Upper lobe of left lung (tissue), 6 donors: ENCODE measurements at regions not wholly inside any gene's neighbourhood (a gene's known extent, or its start where the extent isn't known, plus 50 kb on each side); places are given as distances from the start of the nearest gene placed in this dataset.
A peak's percentile ranks its signal among the peaks of the same experiment; 100 is the strongest.

Source experiments
- ATAC-seq, 2 donors: fragments of 200-7000 bp; cut with Tn5 transposase; one replicate each; pipeline ENCODE4 v1.9.1; 2022; ENCODE audit warnings: mild to moderate bottlenecking in 2 of 2, moderate library complexity in 2 of 2; ENCODE audit not compliant: low FRiP score in 2 of 2
- DNase-seq, 2 donors: peaks; one replicate each; pipeline ENCODE4 v3.0.0-alpha.2; 2019 to 2020
- H3K27ac ChIP-seq, 4 donors: fragments of 200-600 bp; sonication (generic); one replicate each; pipeline ENCODE4 v1.5.1; 2016 to 2019
- H3K27me3 ChIP-seq, 4 donors: fragments of 200-600 bp; sonication (generic); one replicate each; pipeline ENCODE4 v1.5.1; 2017 to 2019
- H3K36me3 ChIP-seq, 4 donors: fragments of 200-600 bp; sonication (generic); one replicate each; pipeline ENCODE4 v1.5.1; 2016 to 2019
- H3K4me1 ChIP-seq, 4 donors: fragments of 200-600 bp; sonication (generic); one replicate each; pipeline ENCODE4 v1.5.1; 2018 to 2019
- H3K4me3 ChIP-seq, 4 donors: fragments of 200-600 bp; sonication (generic); one replicate each; pipeline ENCODE4 v1.5.1; 2017 to 2019; ENCODE audit warnings: mild to moderate bottlenecking in 2 of 4, moderate library complexity in 1 of 4
- H3K9me3 ChIP-seq, 4 donors: fragments of 200-600 bp; sonication (generic); one replicate each; pipeline ENCODE4 v1.5.1; 2018 to 2019
- EP300 ChIP-seq, 4 donors: sonication (generic); formaldehyde crosslinking; IDR thresholded peaks; one replicate each; pipeline ENCODE4 v1.5.1; 2017; ENCODE audit warnings: antibody characterized with exemption in 4 of 4, control low read depth in 2 of 4
- POLR2A ChIP-seq, 4 donors: fragments of 450-650 bp; IDR thresholded peaks; one replicate each; pipeline ENCODE4 v1.5.1; 2016 to 2017; ENCODE audit warnings: antibody characterized with exemption in 4 of 4, mild to moderate bottlenecking in 2 of 4
- POLR2AphosphoS5 ChIP-seq, 2 donors: sonication (generic); formaldehyde crosslinking; IDR thresholded peaks; one replicate each; pipeline ENCODE4 v1.5.1; 2017; ENCODE audit warnings: antibody characterized with exemption in 2 of 2
- WGBS, 2 donors: methylation state at CpG; one replicate each; pipeline ENCODE4 v1.1.5; 2017 to 2018; 5-methylcytosine and 5-hydroxymethylcytosine counted together
- TF ChIP-seq, protein P1 (sequence below), 6 experiments: fragments of 450-650 bp in 4 of 6; fragments of 200-600 bp in 2 of 6; sonication (generic) in 2 of 6; IDR thresholded peaks; one replicate each; pipeline ENCODE4 v1.5.1; 2016 to 2019; ENCODE audit warnings: antibody characterized with exemption in 6 of 6
- donor health status: DM: no; HTN: no; CAD: no; lungs with moderate emphysema.
- donor health status: DM: no; HTN: yes; CAD: no; lungs with severe emphysema.

DNA sequence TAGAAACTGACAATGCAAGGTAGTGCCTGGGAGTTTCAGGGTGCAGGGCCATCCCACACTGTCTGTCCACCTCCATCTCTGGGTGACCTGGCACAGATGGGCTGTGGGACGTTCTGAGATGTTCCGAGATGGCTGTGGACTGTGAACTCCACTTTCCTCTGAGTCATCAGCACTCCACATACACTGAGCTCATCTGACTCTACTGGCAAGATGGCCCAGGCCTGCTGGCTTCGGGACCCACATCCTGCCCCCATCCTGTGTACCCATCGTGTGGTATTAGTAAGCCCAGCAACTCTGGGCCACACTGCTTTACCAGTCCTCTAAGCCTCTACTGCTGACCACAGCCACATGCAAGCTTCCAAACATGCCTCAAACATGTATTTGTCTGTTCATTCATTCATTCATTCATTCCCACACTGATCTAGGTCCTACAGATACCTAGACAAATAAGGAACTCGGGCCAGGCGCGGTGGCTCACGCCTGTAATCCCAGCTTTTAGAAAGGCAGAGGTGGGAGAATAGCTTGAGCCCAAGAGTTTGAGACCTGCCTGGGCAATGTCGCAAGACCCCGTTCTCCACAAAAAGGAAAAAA is 124.8 kb upstream of the CXCR4 start:
- Histone ChIP-seq H3K36me3 (no peaks in the 10 kb centered on the region), H3K27me3 (no peaks in the 10 kb centered on the region), H3K4me3 (no peak overlapping the region), H3K4me1 (peaks cover 13 to 23% (median 15%) of the 10 kb centered on the region in 4 donors), H3K9me3 (no peaks in the 10 kb centered on the region), H3K27ac (peak overlapping the region in 1 of 4 donors; percentile 57)
- DNase-seq, result peak in 1 of 2 donors; percentile 64
- 71 to 92% methylated on average over 6 to 10 of the region's 10 CpGs for WGBS, 2 donors
- ATAC-seq, result peak in 1 of 2 donors; percentile 6
- TF ChIP-seq EP300 (IDR thresholded peaks at IDR 0.05) (no peak), POLR2AphosphoS5 (IDR thresholded peaks at IDR 0.05) (no peak), POLR2A (IDR thresholded peaks at IDR 0.05) (peak in 1 of 4 donors; percentile 19)
- TF ChIP-seq, protein P1, sequence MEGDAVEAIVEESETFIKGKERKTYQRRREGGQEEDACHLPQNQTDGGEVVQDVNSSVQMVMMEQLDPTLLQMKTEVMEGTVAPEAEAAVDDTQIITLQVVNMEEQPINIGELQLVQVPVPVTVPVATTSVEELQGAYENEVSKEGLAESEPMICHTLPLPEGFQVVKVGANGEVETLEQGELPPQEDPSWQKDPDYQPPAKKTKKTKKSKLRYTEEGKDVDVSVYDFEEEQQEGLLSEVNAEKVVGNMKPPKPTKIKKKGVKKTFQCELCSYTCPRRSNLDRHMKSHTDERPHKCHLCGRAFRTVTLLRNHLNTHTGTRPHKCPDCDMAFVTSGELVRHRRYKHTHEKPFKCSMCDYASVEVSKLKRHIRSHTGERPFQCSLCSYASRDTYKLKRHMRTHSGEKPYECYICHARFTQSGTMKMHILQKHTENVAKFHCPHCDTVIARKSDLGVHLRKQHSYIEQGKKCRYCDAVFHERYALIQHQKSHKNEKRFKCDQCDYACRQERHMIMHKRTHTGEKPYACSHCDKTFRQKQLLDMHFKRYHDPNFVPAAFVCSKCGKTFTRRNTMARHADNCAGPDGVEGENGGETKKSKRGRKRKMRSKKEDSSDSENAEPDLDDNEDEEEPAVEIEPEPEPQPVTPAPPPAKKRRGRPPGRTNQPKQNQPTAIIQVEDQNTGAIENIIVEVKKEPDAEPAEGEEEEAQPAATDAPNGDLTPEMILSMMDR (IDR thresholded peaks at IDR 0.05), result no peak

DNA sequence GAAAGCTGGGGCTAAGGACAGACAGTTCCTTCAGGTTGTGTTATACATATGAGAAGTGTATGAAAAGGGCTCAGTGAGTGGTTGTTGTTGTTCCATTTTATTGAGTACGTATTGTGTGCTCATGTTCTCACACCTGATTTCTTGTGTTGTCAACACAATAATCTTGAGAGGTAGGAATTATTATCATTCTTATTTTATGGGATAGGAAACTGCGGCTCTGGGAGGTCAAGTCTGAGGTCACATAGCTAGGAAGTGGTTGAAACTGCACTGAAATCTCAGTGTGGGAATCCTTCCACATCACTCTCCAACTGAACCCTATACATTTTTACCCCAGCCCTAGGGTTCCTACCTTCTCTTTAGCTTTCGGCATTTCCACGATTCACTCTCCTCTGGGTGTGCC is 124.2 kb upstream of the CXCR4 start:
- H3K9me3 ChIP-seq, result no peaks in the 10 kb centered on the region
- peaks cover 13 to 23% (median 15%) of the 10 kb centered on the region in 4 donors for H3K4me1 ChIP-seq
- TF ChIP-seq EP300 (IDR thresholded peaks at IDR 0.05) (no peak), POLR2A (IDR thresholded peaks at IDR 0.05) (no peak), POLR2AphosphoS5 (IDR thresholded peaks at IDR 0.05) (no peak)
- TF ChIP-seq, protein P1 (IDR thresholded peaks at IDR 0.05), result no peak
- H3K27ac ChIP-seq, result peak overlapping the region in 1 of 4 donors; percentile 57
- H3K4me3 ChIP-seq, result no peak overlapping the region
- DNase-seq, result no peak
- no peaks in the 10 kb centered on the region for H3K36me3 ChIP-seq
- H3K27me3 ChIP-seq, result no peaks in the 10 kb centered on the region
- 87 to 88% methylated on average over 4 of the region's 4 CpGs for WGBS, 2 donors
- no peak for ATAC-seq

DNA sequence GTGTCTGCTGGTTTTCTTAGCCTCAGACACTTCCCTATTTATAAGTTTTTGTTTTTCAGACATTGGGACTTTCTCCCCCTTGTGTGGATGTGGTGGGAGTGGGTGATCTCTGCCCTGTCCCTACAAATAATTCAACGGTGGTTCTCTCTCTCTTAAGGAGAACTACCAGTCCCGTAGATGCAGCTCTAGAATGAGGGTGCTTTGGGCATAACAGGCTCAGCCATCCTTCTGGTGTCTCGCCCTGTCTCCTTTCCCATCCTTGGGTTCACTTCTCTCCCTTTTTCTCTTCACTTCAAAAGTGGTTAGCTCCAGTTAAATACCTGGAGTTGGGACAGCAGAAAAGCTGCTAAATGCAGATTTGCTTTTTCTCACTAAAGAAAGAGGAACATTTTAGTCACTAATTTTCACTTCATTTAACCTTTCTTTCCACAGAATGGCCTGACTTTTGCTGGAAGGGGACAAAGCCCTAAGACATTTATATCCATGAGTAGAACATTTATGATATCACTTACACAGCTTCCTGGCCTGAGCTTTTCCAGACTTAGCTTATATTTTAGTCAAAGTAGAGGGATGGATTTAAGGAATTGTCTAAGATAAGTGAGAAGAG is 121.2 kb upstream of the CXCR4 start:
- no peaks in the 10 kb centered on the region for H3K9me3 ChIP-seq
- peaks cover 7 to 14% (median 9%) of the 10 kb centered on the region in 4 donors for H3K4me1 ChIP-seq
- ATAC-seq (peak in 1 of 2 donors; percentile 39), DNase-seq (no peak)
- H3K36me3 ChIP-seq, result no peaks in the 10 kb centered on the region
- 61 to 71% methylated on average over 3 of the region's 3 CpGs for WGBS, 2 donors
- H3K4me3 ChIP-seq, result no peak overlapping the region
- H3K27ac ChIP-seq, result peak overlapping the region; percentile 75 to 85 (median 83)
- no peaks in the 10 kb centered on the region for H3K27me3 ChIP-seq
- TF ChIP-seq, protein P1 (IDR thresholded peaks at IDR 0.05), result no peak
- TF ChIP-seq POLR2AphosphoS5 (IDR thresholded peaks at IDR 0.05), result peak in 1 of 2 donors; percentile 3
- TF ChIP-seq POLR2A (IDR thresholded peaks at IDR 0.05), result peak in 1 of 4 donors; percentile 64

DNA sequence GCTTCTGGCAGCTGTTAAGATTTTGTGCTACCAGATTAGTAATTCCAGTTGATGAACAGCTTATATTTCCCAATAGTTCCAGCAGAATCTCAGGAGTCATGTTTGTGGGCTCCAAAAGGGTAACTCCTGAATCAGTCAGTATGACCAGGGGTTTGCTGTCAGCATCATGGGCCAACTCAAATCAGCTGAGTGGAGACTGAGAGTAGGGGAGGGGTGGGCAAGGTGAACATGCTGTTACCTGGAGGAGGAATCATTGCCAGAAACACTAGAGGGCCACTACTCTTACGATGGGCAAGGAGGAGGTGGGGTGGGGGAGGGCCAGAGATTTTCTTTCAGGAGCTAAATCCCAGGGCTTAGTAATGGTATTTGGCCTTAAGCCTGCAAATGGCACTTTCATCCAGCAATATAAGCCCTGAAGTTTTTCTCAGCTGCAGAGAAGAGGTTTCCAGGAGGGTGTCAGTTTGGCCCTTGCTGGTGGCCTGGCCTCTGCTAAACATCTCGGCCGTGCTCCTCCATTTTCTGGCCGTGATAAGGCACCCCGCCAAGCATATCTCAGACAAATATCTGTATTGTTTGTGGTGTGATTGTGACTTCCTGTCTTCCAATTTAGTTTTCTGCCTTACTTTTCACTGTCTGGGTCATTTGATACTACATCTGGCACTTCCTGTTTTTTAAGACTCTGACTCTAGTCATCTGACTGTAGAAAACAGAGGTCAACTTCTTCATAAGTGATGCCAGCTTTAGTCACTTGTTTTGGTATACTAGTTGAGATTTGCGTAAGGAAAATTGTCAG is 120.5 kb upstream of the CXCR4 start:
- peaks cover 7 to 14% (median 9%) of the 10 kb centered on the region in 4 donors for H3K4me1 ChIP-seq
- DNase-seq (no peak), ATAC-seq (peak; percentile 68 to 82)
- peak in 2 of 4 donors; percentile 47 to 89 for TF ChIP-seq EP300 (IDR thresholded peaks at IDR 0.05)
- TF ChIP-seq POLR2AphosphoS5 (IDR thresholded peaks at IDR 0.05), result peak in 1 of 2 donors; percentile 30
- TF ChIP-seq, protein P1 (IDR thresholded peaks at IDR 0.05), result no peak
- no peak for TF ChIP-seq POLR2A (IDR thresholded peaks at IDR 0.05)
- H3K9me3 ChIP-seq, result no peaks in the 10 kb centered on the region
- 32% methylated on average over 6 of the region's 6 CpGs for WGBS, 2 donors
- H3K27me3 ChIP-seq, result no peaks in the 10 kb centered on the region
- H3K27ac ChIP-seq, result peak overlapping the region; percentile 75 to 87 (median 84)
- no peaks in the 10 kb centered on the region for H3K36me3 ChIP-seq
- no peak overlapping the region for H3K4me3 ChIP-seq
